IMR-90 (cell line): ENCODE measurements at regions not wholly inside any gene's neighbourhood (a gene's known extent, or its start where the extent isn't known, plus 50 kb on each side); places are given as distances from the start of the nearest gene placed in this dataset.

ENCODE experiments used
- ATAC-seq: fragments of 200-7000 bp; cut with Tn5 transposase; 2 replicates; pipeline ENCODE4 v1.9.1; 2020; ENCODE audit warnings: low read depth, mild to moderate bottlenecking, moderate library complexity
- BruUV-seq: library from RNA; stranded (reverse); fragments of 400-500 nt; replicated peaks from 2 replicates; lab custom pipeline; 2021; lab: Mats Ljungman, UMichigan
- CTCF ChIA-PET: fragments of 300-600 bp; formaldehyde crosslinking; extraction: SDS; loops from one replicate; lab custom pipeline; 2021; ENCODE audit warnings: antibody characterized with exemption; lab: Yijun Ruan, JAX
- POLR2A ChIA-PET: fragments of 300-600 bp; sonication (Branson Sonifier 250); formaldehyde crosslinking; loops from one replicate; lab custom pipeline; 2022; ENCODE audit warnings: antibody characterized with exemption; ENCODE audit not compliant: unreplicated experiment; lab: Charles Lee
- DNase-seq: peaks from one replicate; pipeline ENCODE4 v3.0.0; 2013
- H2AFZ ChIP-seq: replicated peaks from 2 replicates; pipeline ENCODE3; 2013; ENCODE audit warnings: low read length, mild to moderate bottlenecking; ENCODE audit not compliant: poor library complexity
- H2AK5ac ChIP-seq: 2 replicates; pipeline ENCODE4 v1.6.1; 2013; ENCODE audit warnings: low read depth, low read length, inconsistent platforms
- H2AK9ac ChIP-seq: replicated peaks from 2 replicates; pipeline ENCODE3; 2013; ENCODE audit warnings: mild to moderate bottlenecking, low read depth, low read length, moderate library complexity; ENCODE audit not compliant: poor library complexity
- H2BK120ac ChIP-seq: 2 replicates; pipeline ENCODE4 v1.6.1; 2013; ENCODE audit warnings: low read depth, low read length, inconsistent platforms
- H2BK15ac ChIP-seq: 3 replicates; pipeline ENCODE4 v1.6.1; 2013; ENCODE audit warnings: low read depth, low read length, inconsistent platforms
- H2BK20ac ChIP-seq: 2 replicates; pipeline ENCODE4 v1.6.1; 2013; ENCODE audit warnings: low read depth, mild to moderate bottlenecking, inconsistent platforms, low read length, moderate library complexity
- H2BK5ac ChIP-seq: 2 replicates; pipeline ENCODE4 v1.6.1; 2013; ENCODE audit warnings: mild to moderate bottlenecking, low read depth, low read length, inconsistent platforms; ENCODE audit not compliant: poor library complexity, severe bottlenecking
- H3K14ac ChIP-seq: replicated peaks from 2 replicates; pipeline ENCODE4 v1.6.1; 2013; ENCODE audit warnings: low read depth, low read length, inconsistent platforms
- H3K18ac ChIP-seq: 2 replicates; pipeline ENCODE4 v1.6.1; 2013; ENCODE audit warnings: low read depth, low read length, control low read depth
- H3K23ac ChIP-seq: 2 replicates; pipeline ENCODE4 v1.6.1; 2013; ENCODE audit warnings: low read depth, low read length, inconsistent platforms
- H3K27ac ChIP-seq: 2 replicates; pipeline ENCODE4 v1.5.1; 2013; ENCODE audit warnings: mild to moderate bottlenecking, control low read depth, low read length; ENCODE audit not compliant: insufficient read depth
- H3K27me3 ChIP-seq: 2 replicates; pipeline ENCODE4 v1.6.1; 2013; ENCODE audit warnings: low read length; ENCODE audit not compliant: control insufficient read depth, insufficient read depth
- H3K36me3 ChIP-seq: 2 replicates; pipeline ENCODE4 v1.6.1; 2013; ENCODE audit warnings: low read length, mixed read lengths; ENCODE audit not compliant: control insufficient read depth, insufficient read depth
- H3K4ac ChIP-seq: 2 replicates; pipeline ENCODE4 v1.6.1; 2013; ENCODE audit warnings: low read depth, low read length, inconsistent platforms
- H3K4me1 ChIP-seq: 2 replicates; pipeline ENCODE4 v1.6.1; 2013; ENCODE audit warnings: low read length, mixed read lengths; ENCODE audit not compliant: control insufficient read depth, insufficient read depth
- H3K4me2 ChIP-seq: 2 replicates; pipeline ENCODE4 v1.6.1; 2013; ENCODE audit warnings: low read depth, mild to moderate bottlenecking, control low read depth, low read length, moderate library complexity
- H3K4me3 ChIP-seq: 2 replicates; pipeline ENCODE4 v1.5.1; 2013; ENCODE audit warnings: low read depth, mild to moderate bottlenecking, control low read depth, low read length, moderate library complexity; ENCODE audit not compliant: insufficient read depth
- H3K56ac ChIP-seq: 2 replicates; pipeline ENCODE4 v1.6.1; 2013; ENCODE audit warnings: low read length, inconsistent platforms; ENCODE audit not compliant: insufficient read depth; ENCODE audit errors: extremely low read depth
- H3K79me1 ChIP-seq, 2 experiments: 2 replicates each; pipeline ENCODE4 v1.6.1; 2013; ENCODE audit warnings: low read length in 2 of 2, inconsistent platforms in 1 of 2, low read depth in 1 of 2
- H3K9ac ChIP-seq: 2 replicates; pipeline ENCODE4 v1.6.1; 2013; ENCODE audit warnings: low read depth, low read length, control low read depth
- H3K9me1 ChIP-seq: 2 replicates; pipeline ENCODE4 v1.6.1; 2013; ENCODE audit warnings: low read length, inconsistent platforms; ENCODE audit not compliant: insufficient read depth
- H3K9me3 ChIP-seq: 2 replicates; pipeline ENCODE4 v1.6.1; 2013; ENCODE audit warnings: low read length; ENCODE audit not compliant: control insufficient read depth, insufficient read depth
- H4K20me1 ChIP-seq: 2 replicates; pipeline ENCODE4 v1.6.1; 2013; ENCODE audit warnings: low read length, inconsistent platforms; ENCODE audit not compliant: insufficient read depth
- H4K5ac ChIP-seq: 2 replicates; pipeline ENCODE4 v1.6.1; 2013; ENCODE audit warnings: mild to moderate bottlenecking, low read depth, low read length, control low read depth
- H4K8ac ChIP-seq, 2 experiments: 2 replicates each; pipeline ENCODE4 v1.6.1; 2013; ENCODE audit warnings: low read depth in 2 of 2, low read length in 2 of 2, control low read depth in 1 of 2, inconsistent platforms in 1 of 2
- H4K91ac ChIP-seq: 2 replicates; pipeline ENCODE4 v1.6.1; 2013; ENCODE audit warnings: low read depth, low read length, inconsistent platforms; ENCODE audit not compliant: insufficient read depth
- BHLHE40 ChIP-seq: fragments of 150-350 bp; IDR thresholded peaks from 2 replicates; pipeline ENCODE4 v1.6.1; 2016; ENCODE audit warnings: mild to moderate bottlenecking, low read depth, low read length
- CEBPB ChIP-seq: IDR thresholded peaks from 2 replicates; pipeline ENCODE4 v1.6.1; 2012; ENCODE audit warnings: low read depth, low read length, improper control_type of control experiment
- CHD1 ChIP-seq: IDR thresholded peaks from 2 replicates; pipeline ENCODE4 v1.6.1; 2012; ENCODE audit warnings: low read depth, low read length, improper control_type of control experiment
- CTCF ChIP-seq: conservative IDR thresholded peaks from 2 replicates; pipeline ENCODE4 v1.5.1; 2012; ENCODE audit warnings: mild to moderate bottlenecking, low read depth, low read length, improper control_type of control experiment
- ELK1 ChIP-seq: fragments of 150-350 bp; IDR thresholded peaks from 2 replicates; pipeline ENCODE4 v1.6.1; 2016; ENCODE audit warnings: low read depth, mild to moderate bottlenecking, low read length, moderate library complexity, borderline replicate concordance
- FOS ChIP-seq: fragments of 150-350 bp; IDR thresholded peaks from 2 replicates; pipeline ENCODE4 v1.6.1; 2016; ENCODE audit warnings: low read depth, low read length
- MAFK ChIP-seq: IDR thresholded peaks from 2 replicates; pipeline ENCODE4 v1.6.1; 2012; ENCODE audit warnings: low read depth, low read length, improper control_type of control experiment
- MAZ ChIP-seq: IDR thresholded peaks from 2 replicates; pipeline ENCODE4 v1.6.1; 2012; ENCODE audit warnings: low read depth, mild to moderate bottlenecking, low read length, improper control_type of control experiment, moderate library complexity, borderline replicate concordance
- MXI1 ChIP-seq: IDR thresholded peaks from 2 replicates; pipeline ENCODE4 v1.6.1; 2012; ENCODE audit warnings: low read depth, mild to moderate bottlenecking, low read length, moderate library complexity, borderline replicate concordance
- NFE2L2 ChIP-seq: fragments of 150-350 bp; IDR thresholded peaks from 2 replicates; pipeline ENCODE4 v1.6.1; 2016; ENCODE audit warnings: low read depth, mild to moderate bottlenecking, low read length
- POLR2A ChIP-seq: IDR thresholded peaks from 2 replicates; pipeline ENCODE4 v1.6.1; 2012; ENCODE audit warnings: mild to moderate bottlenecking, low read depth, low read length
- RAD21 ChIP-seq: IDR thresholded peaks from 2 replicates; pipeline ENCODE4 v1.6.1; 2012; ENCODE audit warnings: low read length, improper control_type of control experiment
- RCOR1 ChIP-seq: IDR thresholded peaks from 2 replicates; pipeline ENCODE4 v1.6.1; 2012; ENCODE audit warnings: mild to moderate bottlenecking, low read length, improper control_type of control experiment; ENCODE audit not compliant: insufficient replicate concordance
- RFX5 ChIP-seq: IDR thresholded peaks from 2 replicates; pipeline ENCODE4 v1.8.0; 2012; ENCODE audit warnings: low read depth, mild to moderate bottlenecking, low read length, moderate library complexity
- SMC3 ChIP-seq: fragments of 150-350 bp; IDR thresholded peaks from 2 replicates; pipeline ENCODE4 v1.6.1; 2016; ENCODE audit warnings: low read depth, mild to moderate bottlenecking, antibody characterized with exemption, low read length, moderate library complexity
- USF2 ChIP-seq: fragments of 150-350 bp; IDR thresholded peaks from 2 replicates; pipeline ENCODE4 v1.6.1; 2017; ENCODE audit warnings: mild to moderate bottlenecking, antibody characterized with exemption, low read length, low read depth
- WGBS, 2 experiments: methylation state at CpG; one replicate each; pipeline versions ENCODE4 v1.1.5 to v1.1.7; 2013; ENCODE audit warnings: missing lambda C conversion rate in 2 of 2; ENCODE audit not compliant: insufficient read length in 1 of 2; ENCODE audit errors: extremely low coverage in 2 of 2; 5-methylcytosine and 5-hydroxymethylcytosine counted together
- dilution Hi-C: fragments of 300-500 bp; cut with HindIII; formaldehyde crosslinking; loops from one replicate; pipeline ENCODE4 v1.14.3; 2018; ENCODE audit warnings: low sequenced_read_pairs; ENCODE audit not compliant: unreplicated experiment
- in situ Hi-C: fragments of 300-500 bp; cut with MboI; formaldehyde crosslinking; loops from 3 replicates; pipeline ENCODE4 v1.14.3; 2019; ENCODE audit warnings: low sequenced_read_pairs, inconsistent platforms, mixed read lengths
- intact Hi-C: fragments of 100-400 bp; cut with micrococcal nuclease; formaldehyde crosslinking; loops from 2 replicates; pipeline ENCODE4 v1.10.0; 2022

- DNase-seq (no peak), ATAC-seq (no peak)
- in situ Hi-C loops (no loop called here), intact Hi-C loops (loop anchor here (10.0 kb wide), 1 partner anchor 450 kb away; no protein-coding TSS in a partner anchor), dilution Hi-C loops (no loop called here)
- no peaks in the 10 kb centered on the region for H3K9me3 ChIP-seq
- H3K9me1 ChIP-seq: 0 out of 2 replicates have a peak, but pooled peaks cover under 1% of the 10 kb centered on the region
- no peak overlapping the region for H2BK5ac ChIP-seq
- no peak overlapping the region for H3K4me3 ChIP-seq
- no peak overlapping the region for H2AK9ac ChIP-seq
- no peak overlapping the region for H2BK15ac ChIP-seq
- H3K36me3 ChIP-seq: no peaks in the 10 kb centered on the region
- H3K4me1 ChIP-seq: peaks cover 2% of the 10 kb centered on the region
- no peak overlapping the region for H2AFZ ChIP-seq
- CTCF ChIA-PET: no interaction called here
- no peak overlapping the region for H3K14ac ChIP-seq
- no peak overlapping the region for H4K91ac ChIP-seq
- TF ChIP-seq CTCF (no peak), ELK1 (no peak), RAD21 (no peak), USF2 (no peak), CHD1 (no peak), MAFK (no peak), NFE2L2 (no peak), FOS (no peak), POLR2A (no peak), RFX5 (no peak), MXI1 (no peak), CEBPB (no peak), BHLHE40 (no peak), MAZ (no peak), RCOR1 (no peak), SMC3 (no peak)
- H3K4me2 ChIP-seq: no peak overlapping the region
- H4K20me1 ChIP-seq: no peaks in the 10 kb centered on the region
- H3K18ac ChIP-seq: no peak overlapping the region
- H3K56ac ChIP-seq: no peak overlapping the region
- no peak overlapping the region for H3K23ac ChIP-seq
- WGBS, 2 experiments: no CpG with 5 or more reads among the region's 2 CpGs
- no peak overlapping the region for H3K9ac ChIP-seq
- H4K5ac ChIP-seq: no peak overlapping the region
- no TSS peak for BruUV-seq
- no peak overlapping the region for H2BK120ac ChIP-seq
- no peak overlapping the region for H3K27ac ChIP-seq
- H2AK5ac ChIP-seq: no peak overlapping the region
- H2BK20ac ChIP-seq: no peak overlapping the region
- H4K8ac ChIP-seq: no peak overlapping the region
- POLR2A ChIA-PET: no interaction called here
- no peaks in the 10 kb centered on the region for H3K27me3 ChIP-seq
- H3K4ac ChIP-seq: no peak overlapping the region
- H3K79me1 ChIP-seq: no peaks in the 10 kb centered on the region
Measured at GRCh38 chr9:82154573-82154972, 166.0 kb downstream of the SPATA31D1 start.
